ENCODE measurements at regions not wholly inside any gene's neighbourhood (a gene's known extent, or its start where the extent isn't known, plus 50 kb on each side); places are given as distances from the start of the nearest gene placed in this dataset.

- DNase-seq (ENCODE audit: low read depth), result no peak
- TF ChIP-seq CTCF (conservative IDR thresholded peaks at IDR 0.05; ENCODE audit: low read length), result no peak
- no peak overlapping the region for H3K4me3 ChIP-seq (ENCODE audit: low read length)
Observed at GRCh38 chr3:74463515-74463914, 150.9 kb downstream of the CNTN3 start.

GRCh38 chr3:74456166-74456565 is 158.3 kb downstream of the CNTN3 start:
- DNase-seq (ENCODE audit: low read depth), result no peak
- TF ChIP-seq CTCF (conservative IDR thresholded peaks at IDR 0.05; ENCODE audit: low read length), result no peak
- no peak overlapping the region for H3K4me3 ChIP-seq (ENCODE audit: low read length)

GRCh38 chr3:74447221-74447620 is 167.2 kb downstream of the CNTN3 start:
- H3K4me3 ChIP-seq (ENCODE audit: low read length), result no peak overlapping the region
- peak; percentile 14; the same call in 1 of the 2 replicates for TF ChIP-seq CTCF (conservative IDR thresholded peaks at IDR 0.05; ENCODE audit: low read length)
- no peak for DNase-seq (ENCODE audit: low read depth)

GRCh38 chr3:74445541-74445940 is 168.9 kb downstream of the CNTN3 start:
- no peak overlapping the region for H3K4me3 ChIP-seq (ENCODE audit: low read length)
- DNase-seq (ENCODE audit: low read depth), result peak; percentile 82
- no peak for TF ChIP-seq CTCF (conservative IDR thresholded peaks at IDR 0.05; ENCODE audit: low read length)

- 0 out of 2 replicates have a peak, but pooled peaks have one; percentile 2 for TF ChIP-seq CTCF (conservative IDR thresholded peaks at IDR 0.05; ENCODE audit: low read length)
- DNase-seq (ENCODE audit: low read depth), result peak; percentile 77
- H3K4me3 ChIP-seq (ENCODE audit: low read length), result no peak overlapping the region
Observed at GRCh38 chr3:74443102-74443501, 171.4 kb downstream of the CNTN3 start.

- no peak for TF ChIP-seq CTCF (conservative IDR thresholded peaks at IDR 0.05; ENCODE audit: low read length)
- H3K4me3 ChIP-seq (ENCODE audit: low read length), result no peak overlapping the region
- no peak for DNase-seq (ENCODE audit: low read depth)
Observed at GRCh38 chr3:74442683-74443082, 171.8 kb downstream of the CNTN3 start.

GRCh38 chr3:74442068-74442467 is 172.4 kb downstream of the CNTN3 start:
- no peak for TF ChIP-seq CTCF (conservative IDR thresholded peaks at IDR 0.05; ENCODE audit: low read length)
- no peak overlapping the region for H3K4me3 ChIP-seq (ENCODE audit: low read length)
- no peak for DNase-seq (ENCODE audit: low read depth)
